ENCODE measurements at regions not wholly inside any gene's neighbourhood (a gene's known extent, or its start where the extent isn't known, plus 50 kb on each side); places are given as distances from the start of the nearest gene placed in this dataset.

DNA sequence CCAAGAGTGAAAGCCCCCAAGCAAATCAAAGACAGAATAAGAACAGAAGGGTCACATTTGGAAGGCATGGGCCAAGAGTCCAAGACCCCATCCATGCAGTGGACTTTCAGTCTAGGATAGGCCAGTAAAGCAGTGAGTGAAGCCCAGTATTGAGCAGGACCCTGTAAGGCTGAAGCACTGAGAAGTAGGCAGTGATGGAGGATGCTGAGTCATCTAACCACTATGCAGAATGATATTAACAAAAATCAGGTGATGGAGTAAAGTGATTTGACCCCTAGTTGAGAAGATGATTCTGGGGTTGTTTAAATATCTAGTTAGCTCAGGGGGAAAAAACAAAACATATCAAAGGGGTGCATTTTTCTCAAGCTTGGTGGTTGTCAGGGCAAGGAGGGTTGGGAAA lies 308.7 kb upstream of the PLXNA2 start:
- DNase-seq = no peak

DNA sequence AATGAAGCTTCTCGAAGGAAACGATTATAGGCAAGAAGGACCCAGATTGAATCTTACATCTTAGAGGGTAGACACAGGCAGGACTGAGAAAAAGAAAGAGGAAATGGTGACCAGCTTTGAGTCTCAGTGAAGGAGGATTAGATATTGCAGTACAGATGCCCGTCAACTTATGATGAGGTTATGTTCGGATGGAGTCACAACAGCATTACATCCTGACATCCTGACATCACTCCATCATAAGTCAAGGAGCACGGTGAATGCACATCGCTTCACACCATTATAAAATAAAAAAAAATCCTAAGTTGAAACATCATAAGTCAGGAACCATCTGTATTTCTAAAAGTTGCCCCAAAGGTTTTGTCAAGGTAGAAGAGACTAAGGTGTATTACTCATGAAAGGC lies 312.3 kb upstream of the PLXNA2 start:
- no peak for DNase-seq

DNA sequence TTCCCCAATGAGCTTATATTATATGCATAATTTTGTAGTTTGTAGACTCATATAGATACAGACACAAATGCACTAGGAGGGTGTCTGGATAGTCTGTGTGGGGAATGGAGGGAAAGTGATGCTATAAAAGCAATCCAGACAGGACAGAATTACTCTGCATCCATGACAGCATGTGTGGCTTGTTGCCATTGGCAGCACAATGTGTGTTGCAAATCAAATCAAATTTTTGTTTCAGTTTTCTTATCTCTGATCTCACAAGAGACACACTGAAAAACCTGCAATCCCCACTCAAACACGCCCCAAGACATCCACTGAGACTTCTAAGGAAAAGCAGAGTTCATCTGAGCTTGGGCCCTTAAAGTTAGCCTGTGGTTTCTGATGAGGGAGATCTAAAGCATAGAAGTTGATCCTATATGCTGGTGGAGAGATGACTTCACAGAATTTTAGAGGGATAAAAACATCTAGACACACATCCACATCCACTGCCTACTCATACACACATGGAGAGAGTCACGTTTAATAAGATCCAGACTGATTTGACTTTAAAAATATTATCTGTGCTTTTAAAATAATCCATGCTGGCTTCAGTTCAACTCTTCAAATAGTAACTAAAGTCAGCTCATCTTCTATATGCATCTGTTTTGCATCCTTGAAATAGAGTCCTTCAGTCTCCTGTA lies 313.0 kb upstream of the PLXNA2 start:
- DNase-seq = no peak

DNA sequence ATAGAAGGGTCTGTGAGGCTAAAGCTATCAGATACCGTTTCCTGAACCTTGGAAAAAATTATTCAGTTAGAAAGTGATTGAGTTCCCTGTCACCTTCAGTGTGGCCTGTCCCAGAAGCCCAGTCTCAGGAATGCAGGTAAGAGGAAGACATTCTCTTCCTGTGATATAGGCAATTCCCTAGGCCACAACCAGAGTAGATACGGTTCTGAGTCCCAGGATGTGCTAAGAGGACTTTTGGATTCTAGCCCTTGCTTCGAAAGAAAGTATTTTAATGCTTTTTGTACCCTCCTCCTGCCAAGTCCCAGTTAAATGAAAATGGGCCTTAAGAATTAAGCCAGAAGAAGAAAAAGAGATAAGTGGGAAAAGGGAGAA lies 313.5 kb upstream of the PLXNA2 start:
- no peak for DNase-seq

DNA sequence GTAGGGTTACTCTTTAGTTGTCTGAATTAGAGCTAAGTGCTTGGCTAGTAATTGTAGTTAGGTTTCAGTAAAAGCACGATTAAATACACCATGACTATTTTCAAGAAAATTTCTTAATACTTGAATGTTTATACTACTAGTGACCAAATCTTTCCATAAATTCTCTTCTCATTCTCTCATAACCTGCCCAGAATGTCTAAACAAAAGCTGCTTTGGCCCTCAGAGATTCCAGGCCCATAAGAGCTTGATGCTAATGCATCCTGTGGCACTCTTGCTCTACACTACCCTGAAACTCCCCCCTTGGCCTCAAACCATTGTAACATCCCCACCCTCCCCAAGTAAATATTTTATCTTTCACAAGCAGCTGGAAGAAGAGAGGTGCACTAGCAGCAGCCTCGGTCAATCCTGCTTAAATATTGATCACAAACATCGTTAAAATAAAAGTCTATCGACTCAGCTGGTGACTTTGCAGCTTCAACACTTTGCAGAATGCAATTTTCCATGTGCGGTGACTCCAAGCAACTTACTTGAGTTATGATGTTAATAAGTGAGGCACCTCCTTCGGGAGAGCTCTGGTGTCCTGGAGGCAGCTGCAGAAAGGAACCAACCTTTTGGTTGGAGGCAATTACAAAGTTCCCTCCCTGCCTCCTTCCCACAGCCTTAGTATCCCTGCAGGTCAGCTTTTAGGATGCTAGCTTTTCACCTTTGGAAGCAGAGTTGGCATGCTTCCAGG lies 315.6 kb upstream of the PLXNA2 start:
- DNase-seq = no peak

DNA sequence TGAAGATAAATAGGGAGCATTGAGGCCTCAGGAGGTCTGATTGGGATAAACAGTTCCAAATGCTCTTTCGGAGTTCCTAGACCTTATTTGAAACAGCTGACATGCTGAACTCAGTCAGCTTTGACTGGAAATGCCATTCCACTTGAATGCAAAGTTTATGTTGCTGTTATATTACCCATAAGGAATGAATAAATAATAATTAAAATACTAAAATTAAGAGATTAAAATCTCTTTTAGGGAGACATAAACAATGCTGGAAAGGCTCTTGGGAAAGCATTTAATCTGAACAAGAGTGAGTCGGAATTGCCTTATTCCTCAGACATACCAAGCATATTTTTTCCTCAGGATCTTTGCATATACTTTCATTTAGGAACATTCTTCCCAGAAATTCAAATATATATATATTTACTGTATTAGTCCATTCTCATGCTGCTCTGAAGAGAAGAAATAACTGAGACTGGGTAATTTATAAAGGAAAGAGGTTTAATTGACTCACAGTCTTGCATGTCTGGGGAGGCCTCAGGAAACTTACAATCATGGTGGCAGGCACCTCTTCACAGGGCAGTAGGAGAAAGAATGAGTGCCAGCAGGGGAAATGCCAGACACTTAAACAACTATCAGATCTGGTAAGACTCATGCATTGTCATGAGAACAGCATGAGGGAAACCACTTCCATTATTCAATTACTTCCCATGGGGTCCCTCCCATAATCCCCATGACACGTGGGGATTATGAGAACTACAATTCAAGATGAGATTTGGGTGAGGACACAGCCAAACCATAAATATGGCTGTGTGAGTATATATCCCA lies 318.2 kb upstream of the PLXNA2 start:
- DNase-seq = no peak

DNA sequence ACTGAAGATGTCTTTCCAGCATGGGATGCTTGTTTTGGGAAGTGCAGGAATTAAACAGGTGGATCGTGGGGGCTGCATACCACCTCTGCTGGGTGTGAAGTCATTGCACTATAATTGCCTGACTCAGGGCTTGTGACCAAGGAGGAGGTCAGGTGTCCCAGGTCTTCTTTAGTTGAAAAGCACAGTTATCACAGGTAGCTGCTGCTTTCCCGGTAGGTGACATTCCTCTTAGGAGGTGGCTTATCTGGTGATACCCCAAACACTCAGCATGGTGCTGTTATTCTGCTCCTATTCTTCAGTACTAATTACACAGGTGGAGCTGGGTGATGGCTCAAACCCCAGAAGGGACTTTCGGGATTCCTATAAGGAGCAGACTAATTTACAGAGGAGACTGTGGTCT lies 320.3 kb upstream of the PLXNA2 start:
- no peak for DNase-seq

DNA sequence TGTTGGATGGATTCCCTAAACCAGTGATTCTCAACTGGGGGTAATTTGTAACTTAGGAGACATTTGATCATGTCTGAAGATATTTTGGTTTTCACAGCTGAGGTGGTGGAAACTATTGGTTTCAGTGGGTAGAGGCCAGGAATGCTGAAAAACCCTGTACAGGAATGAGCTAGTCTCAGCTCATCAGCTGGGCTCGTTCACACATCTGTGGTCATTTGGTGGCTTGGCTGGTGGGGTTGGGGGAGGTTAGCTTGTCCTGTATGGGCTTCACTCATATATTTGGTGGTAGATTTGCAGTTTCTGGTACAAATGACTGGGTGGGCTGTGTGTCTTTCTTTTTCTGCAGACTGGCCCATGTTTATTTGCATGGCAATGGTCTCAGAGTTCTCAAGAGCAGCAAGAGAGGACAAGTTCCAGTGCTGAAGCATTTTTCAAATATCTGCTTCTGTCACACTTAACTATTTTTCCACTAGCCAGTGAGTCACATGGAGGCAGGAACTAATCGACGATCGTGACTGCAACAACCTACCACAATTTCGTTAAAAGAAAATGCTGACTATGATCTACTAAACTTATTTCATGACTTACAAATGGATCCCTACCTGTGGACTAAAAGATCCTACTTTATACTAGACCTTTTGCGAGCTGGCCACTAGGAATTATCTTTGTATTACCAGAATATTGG lies 321.7 kb upstream of the PLXNA2 start:
- no peak for DNase-seq

DNA sequence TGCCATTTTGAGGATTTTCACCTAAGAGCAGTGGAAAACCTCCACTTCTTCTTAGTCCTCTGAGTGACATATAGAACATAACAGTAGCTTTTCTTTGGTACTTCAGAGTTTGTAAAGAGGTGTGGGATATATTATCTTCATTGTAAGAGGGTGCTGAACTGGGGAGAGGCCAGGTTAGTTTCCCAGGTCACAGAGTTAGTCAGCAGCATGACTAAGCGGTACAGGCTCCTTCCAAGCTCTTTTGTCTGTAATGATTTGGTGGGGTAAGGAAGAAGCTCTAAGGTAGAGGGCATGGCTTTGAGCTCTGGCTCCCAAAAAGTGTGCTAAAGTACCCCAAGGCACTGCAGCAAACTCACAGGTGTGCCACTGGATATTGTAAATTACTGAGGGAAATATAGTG lies 325.0 kb upstream of the PLXNA2 start:
- no peak for DNase-seq

DNA sequence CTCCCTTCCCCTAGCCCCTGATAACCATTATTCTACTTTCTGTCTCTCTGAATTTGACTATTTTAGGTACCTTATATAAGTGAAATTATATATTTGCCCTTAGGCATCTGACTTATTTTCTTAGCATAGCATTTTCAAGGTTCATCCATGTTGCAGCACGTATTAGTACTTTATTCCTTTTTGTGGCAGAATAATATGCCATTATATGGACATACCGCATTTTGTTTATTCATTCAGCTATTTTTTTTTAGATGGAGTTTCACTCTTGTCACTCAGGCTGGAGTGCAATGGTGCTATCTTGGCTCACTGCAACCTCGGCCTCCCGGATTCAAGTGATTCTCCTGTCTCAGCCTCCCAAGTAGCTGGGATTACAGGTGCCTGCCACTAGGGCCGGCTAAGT lies 326.2 kb upstream of the PLXNA2 start:
- no peak for DNase-seq

DNA sequence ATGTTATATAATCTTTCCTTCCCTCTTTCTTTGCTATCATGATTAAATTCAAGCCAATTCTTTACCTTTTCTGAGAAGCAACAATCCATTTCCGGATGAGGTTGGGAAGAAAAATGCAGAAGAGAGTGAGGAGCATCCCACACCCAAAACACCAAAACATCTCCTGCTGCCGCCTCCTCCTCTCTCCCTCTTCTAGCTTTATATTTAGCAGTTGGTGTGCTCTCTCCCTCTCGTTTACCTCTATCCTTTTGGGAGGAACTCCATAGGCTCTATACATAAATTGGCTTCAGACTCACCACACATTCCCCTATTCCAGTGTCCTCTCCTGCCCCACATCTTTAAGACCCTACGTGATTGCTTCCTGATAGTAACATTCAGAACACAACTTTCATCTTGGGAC lies 332.2 kb upstream of the PLXNA2 start:
- no peak for DNase-seq

DNA sequence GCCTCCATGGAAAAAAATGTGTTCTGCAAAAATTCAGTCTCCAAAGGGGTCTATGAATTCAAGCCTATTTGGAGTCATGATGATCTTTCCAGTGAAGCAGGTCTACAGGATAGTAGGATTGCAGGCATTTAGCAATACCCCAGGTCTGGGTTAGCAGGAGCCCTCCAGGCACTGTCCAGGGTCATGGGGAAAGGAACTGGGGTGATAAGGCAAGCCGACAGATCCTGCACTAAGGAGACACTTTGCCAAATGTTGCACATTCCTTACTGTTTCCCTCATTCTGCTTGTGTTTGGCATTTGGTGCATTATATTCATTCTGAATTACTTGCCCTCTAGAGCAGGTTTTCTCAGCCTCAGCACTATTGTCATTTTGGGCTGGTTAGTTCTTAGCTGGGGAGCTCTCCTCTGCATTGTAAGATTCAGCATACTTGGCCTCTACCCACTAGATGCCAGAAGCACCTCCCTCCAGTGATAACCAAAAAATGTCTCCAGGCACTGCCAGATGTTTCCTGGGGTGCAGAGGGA lies 333.3 kb upstream of the PLXNA2 start:
- no peak for DNase-seq

DNA sequence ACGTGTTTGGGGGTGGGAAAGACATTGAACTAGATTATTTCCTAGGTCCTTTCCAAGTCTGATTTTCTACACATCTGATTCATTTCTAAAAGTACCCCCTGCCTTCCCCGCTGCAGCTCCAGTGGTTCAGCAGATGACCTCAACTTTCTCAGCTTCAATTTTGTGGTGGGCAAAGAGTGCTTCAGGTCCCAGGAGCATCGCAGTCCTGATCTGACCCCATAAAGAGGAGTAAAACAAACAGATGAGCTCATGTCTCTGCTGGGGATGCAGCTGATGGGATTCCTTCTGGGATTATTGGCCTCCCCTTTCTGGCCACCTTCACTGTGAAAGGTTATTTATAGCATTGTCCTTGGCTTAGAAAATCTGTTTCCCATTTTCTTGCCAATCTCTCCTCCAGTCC lies 337.0 kb upstream of the PLXNA2 start:
- no peak for DNase-seq

DNA sequence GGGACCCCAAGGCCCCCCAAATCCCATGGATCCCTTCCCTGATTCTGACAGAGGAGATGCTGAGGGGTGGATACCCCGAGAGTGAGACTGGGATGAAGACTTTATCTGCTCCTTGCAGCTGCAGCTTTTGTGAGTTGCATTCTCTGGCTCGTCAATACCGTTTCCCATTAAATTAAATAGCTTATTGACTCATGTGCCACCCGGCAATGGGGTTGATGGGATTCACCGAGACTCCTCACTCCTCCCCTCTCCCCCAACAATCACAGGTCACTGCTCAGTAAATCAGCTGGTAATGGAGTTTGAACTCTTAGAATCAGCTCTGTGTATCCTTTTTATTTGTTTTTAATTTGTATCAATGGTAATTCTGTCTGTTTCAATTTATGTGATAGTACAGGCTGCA lies 337.5 kb upstream of the PLXNA2 start:
- no peak for DNase-seq

DNA sequence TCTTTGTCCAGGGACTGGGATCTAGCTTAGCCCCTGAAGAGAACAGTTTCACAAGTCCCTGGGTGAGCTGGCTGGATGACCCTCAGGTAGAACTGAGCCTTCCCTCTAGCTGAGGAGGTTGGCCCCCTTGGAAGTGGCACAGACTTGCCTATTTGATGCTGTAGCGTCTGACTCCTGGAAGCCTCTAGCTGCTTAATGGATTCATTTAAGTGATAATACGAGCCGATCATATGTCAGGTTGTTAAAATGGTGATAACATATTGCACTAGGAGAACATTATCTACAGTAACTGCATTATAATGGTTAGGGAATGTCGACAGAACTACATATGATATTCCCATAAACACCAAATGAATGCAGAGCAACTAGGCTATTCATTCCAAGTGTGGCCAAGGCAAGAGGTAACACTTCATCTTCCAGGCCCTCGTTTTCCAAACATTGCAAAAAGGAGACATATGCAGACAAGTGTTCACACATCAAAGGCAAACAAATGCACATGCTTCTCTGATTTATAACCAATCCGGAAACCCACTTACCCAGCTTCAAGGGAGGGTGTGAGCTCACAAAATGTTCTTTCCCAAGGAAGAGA lies 340.1 kb upstream of the PLXNA2 start:
- no peak for DNase-seq

DNA sequence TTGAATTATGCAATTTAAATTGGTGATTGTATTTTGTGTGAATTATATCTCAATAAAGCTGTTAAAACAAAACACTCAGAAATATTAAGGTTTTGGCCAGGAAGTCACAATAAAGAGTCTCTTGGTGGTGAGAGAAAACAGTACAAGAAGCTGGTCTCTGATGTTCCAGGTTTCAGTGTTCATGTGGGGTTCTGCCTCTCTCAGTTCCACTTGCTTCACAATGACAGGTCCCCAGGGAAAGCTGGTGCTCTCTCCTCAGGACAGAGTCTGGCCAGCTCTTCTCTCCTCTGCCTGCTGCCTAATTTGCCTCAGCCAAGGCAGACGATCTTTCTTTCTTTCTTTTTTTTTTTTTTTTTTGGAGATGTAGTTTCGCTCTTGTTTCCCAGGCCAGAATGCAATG lies 342.9 kb upstream of the PLXNA2 start:
- DNase-seq = no peak

DNA sequence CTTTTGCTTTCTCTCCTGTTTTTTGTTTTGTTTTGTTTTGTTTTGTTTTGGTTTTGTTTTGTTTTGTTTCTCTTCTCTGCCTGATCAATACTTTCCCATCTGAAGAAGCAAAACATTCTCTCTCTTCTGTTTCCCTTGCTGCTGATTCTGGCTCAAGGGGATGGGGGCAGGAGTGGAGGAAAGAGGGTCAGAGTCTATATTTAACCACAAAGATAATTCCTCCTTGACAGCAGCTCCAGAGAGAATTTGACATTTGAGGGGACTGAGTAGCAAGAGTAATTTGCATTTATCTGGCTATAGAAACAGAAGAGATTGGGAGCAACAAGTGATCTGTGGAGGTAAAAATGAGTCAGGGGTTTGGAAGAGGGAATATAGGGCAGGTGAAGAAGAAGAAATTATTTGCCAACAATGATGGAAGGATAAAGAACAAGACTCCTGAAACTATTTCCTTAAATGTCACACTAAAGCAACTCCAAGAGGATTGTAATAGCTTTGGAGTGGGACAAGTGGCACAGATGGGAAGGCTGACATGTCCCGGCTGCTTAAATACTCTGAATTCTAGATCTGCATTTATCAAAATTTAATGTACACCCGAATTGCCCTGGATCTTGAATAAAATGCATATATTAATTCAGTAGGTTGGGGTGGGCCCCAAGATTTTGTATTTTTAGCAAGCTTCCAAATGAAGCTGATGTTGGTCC lies 349.3 kb upstream of the PLXNA2 start:
- no peak for DNase-seq

DNA sequence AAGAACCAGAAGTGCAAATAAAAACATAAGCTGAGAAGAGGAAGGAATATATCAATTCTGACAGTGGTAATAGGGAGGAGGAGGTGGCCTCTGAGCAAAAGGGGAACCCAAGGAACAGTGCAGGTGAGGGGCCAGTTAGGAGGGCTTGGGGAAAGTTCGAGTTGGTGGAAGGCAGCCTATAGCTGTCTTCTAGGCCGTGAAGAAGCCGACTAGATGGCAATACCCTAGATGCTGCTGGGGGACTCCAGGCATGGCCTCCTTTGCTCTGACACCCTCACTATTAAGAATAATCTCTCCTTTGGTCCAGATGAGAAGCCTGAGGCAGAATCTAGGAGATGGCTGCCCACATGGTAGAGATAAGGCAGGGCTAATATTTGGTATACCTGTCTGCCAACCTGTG lies 351.1 kb upstream of the PLXNA2 start:
- no peak for DNase-seq

DNA sequence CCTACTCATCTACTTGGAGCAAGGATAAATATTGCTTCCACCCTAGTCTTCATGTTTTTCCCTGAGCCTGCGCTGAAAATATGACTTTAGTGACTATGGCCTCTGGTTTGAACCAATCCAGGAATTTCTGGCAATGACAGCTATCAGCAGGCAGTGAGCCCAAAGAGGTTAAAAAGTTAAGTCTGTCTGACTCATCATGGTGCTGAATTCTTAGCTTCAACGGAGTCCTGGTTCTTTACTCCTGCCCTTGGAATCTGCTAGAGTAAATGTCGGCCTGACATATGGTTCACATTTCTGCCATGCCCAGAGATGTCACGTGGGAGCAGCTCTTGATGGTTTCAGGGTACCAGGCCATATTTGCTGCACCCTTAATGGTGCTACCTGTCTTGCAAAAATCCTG lies 351.6 kb upstream of the PLXNA2 start:
- peak; percentile 8 for DNase-seq

DNA sequence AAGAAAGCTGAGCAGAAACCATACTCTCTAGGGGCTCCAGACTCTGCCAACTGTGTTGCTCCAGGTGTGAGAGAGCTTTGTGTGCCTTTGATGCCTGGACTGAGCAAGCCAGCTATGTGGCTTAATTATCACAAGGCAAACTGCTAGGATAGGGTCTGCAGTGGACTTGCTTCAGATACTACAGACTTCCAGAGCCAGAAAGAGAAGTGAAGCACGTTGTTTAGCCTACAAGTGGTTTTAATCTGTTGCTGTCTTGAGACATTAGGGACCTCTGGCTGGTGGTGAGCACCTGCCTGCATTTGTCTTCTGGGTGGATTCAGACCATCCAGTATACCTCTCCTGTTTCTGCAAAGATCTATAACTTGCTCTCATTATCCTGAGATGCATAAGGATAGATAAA lies 353.4 kb upstream of the PLXNA2 start:
- DNase-seq = no peak

DNA sequence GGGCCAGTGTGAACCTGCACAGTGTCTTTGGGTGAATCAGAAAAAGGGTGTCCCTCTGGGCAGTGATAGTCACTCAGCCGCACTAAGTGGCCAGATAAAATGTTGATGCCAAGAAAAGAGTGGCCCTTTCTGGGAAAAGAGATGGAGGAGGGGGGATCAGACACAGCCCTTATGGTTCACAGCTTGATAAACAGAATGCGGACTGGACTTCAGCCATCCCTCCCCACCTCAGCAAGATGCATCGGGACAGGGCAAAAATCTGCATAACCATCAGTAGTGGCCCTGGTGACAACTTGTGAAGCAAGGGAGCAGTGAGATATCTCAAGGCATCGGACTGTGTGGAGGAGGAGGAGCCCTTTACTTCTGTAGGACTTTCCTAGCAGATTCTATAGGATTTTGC lies 353.8 kb upstream of the PLXNA2 start:
- DNase-seq = no peak

DNA sequence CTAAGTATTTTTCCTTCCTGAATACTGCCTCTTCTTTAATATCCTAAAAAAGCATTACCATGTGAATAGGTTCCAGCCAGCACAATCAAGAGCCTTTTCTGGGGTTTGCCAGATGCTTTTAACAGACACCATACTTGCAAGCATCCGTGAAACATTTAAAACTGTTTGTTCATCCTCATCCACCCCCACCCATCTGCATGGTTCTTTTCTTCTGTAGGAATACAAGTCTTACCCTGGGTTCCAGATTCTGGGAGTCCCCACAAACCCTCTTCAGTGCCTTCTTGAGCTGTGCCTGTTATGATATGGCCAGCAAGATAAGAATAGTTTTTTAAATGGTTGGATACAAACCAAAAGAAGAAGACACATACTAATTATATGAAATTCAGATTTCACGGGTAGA lies 354.9 kb upstream of the PLXNA2 start:
- DNase-seq = no peak
